H1 (cell line): ENCODE measurements at regions not wholly inside any gene's neighbourhood (a gene's known extent, or its start where the extent isn't known, plus 50 kb on each side); places are given as distances from the start of the nearest gene placed in this dataset.

Source experiments
- CTCF ChIA-PET: fragments of 300-600 bp; sonication (Branson Sonifier 250); formaldehyde crosslinking; loops from one replicate; lab custom pipeline; 2021; ENCODE audit not compliant: partially characterized antibody; lab: Charles Lee
- POLR2A ChIA-PET: fragments of 300-600 bp; sonication (Branson Sonifier 250); formaldehyde crosslinking; loops from one replicate; lab custom pipeline; 2021; ENCODE audit warnings: inconsistent platforms; ENCODE audit not compliant: partially characterized antibody; lab: Charles Lee
- DNase-seq, 2 experiments: peaks; one replicate each; pipeline versions ENCODE4 v3.0.0 to v3.0.0-alpha.2; 2010 to 2022; ENCODE audit warnings: low spot score in 2 of 2, low read depth in 1 of 2, mixed read lengths in 1 of 2
- FAIRE-seq: peaks from 2 replicates; lab custom pipeline; 2011; peaks lifted over from hg19 to GRCh38; lab: Jason Lieb, UNC
- H2AFZ ChIP-seq: 2 replicates; pipeline ENCODE4 v1.8.1; 2012; ENCODE audit warnings: low read length, inconsistent platforms
- H2AK5ac ChIP-seq: 2 replicates; pipeline ENCODE4 v1.6.1; 2013; ENCODE audit warnings: low read depth, low read length
- H2BK120ac ChIP-seq: replicated peaks from 2 replicates; pipeline ENCODE3; 2013; ENCODE audit warnings: low read depth, low read length, inconsistent platforms
- H2BK12ac ChIP-seq: 2 replicates; pipeline ENCODE4 v1.6.1; 2013; ENCODE audit warnings: low read depth, low read length
- H2BK15ac ChIP-seq: 2 replicates; pipeline ENCODE4 v1.6.1; 2013; ENCODE audit warnings: low read length
- H2BK20ac ChIP-seq: 2 replicates; pipeline ENCODE4 v1.6.1; 2013; ENCODE audit warnings: low read length
- H2BK5ac ChIP-seq: 2 replicates; pipeline ENCODE4 v1.6.1; 2013; ENCODE audit warnings: low read depth, low read length
- H3K14ac ChIP-seq: 2 replicates; pipeline ENCODE4 v1.6.1; 2013; ENCODE audit warnings: inconsistent platforms; ENCODE audit not compliant: insufficient read length
- H3K18ac ChIP-seq: 2 replicates; pipeline ENCODE4 v1.6.1; 2013; ENCODE audit warnings: low read length; ENCODE audit errors: extremely low read depth
- H3K23ac ChIP-seq: 2 replicates; pipeline ENCODE4 v1.6.1; 2013; ENCODE audit warnings: inconsistent platforms; ENCODE audit not compliant: insufficient read length
- H3K23me2 ChIP-seq: 2 replicates; pipeline ENCODE4 v1.6.1; 2013; ENCODE audit warnings: low read depth, low read length
- H3K27ac ChIP-seq: 2 replicates; pipeline ENCODE4 v1.6.1; 2011; ENCODE audit warnings: low read depth, low read length, inconsistent platforms
- H3K27me3 ChIP-seq, 4 experiments: replicated peaks in 1 of 4; 1 replicate in 1 of 4; 2 replicates in 3 of 4; pipeline versions ENCODE4 v1.6.1 to v1.8.1; 2011 to 2013; ENCODE audit warnings: low read length in 3 of 4, mild to moderate bottlenecking in 3 of 4, inconsistent platforms in 2 of 4, mixed read lengths in 2 of 4, moderate library complexity in 1 of 4; ENCODE audit not compliant: control insufficient read depth in 3 of 4, insufficient read depth in 3 of 4; ENCODE audit errors: extremely low read depth in 1 of 4
- H3K36me3 ChIP-seq, 4 experiments: 2 replicates each; pipeline versions ENCODE4 v1.6.1 to v1.8.1; 2011 to 2013; ENCODE audit warnings: mild to moderate bottlenecking in 4 of 4, low read length in 3 of 4, moderate library complexity in 2 of 4, control low read depth in 1 of 4, inconsistent platforms in 1 of 4; ENCODE audit not compliant: insufficient read depth in 4 of 4, control insufficient read depth in 2 of 4
- H3K4ac ChIP-seq: replicated peaks from 2 replicates; pipeline ENCODE3; 2013; ENCODE audit warnings: low read length, low read depth, mixed read lengths, inconsistent platforms; ENCODE audit not compliant: insufficient read length
- H3K4me1 ChIP-seq, 4 experiments: replicated peaks in 1 of 4; 1 replicate in 1 of 4; 2 replicates in 3 of 4; pipeline versions ENCODE4 v1.6.1 to v1.8.1; 2011 to 2013; ENCODE audit warnings: low read length in 3 of 4, inconsistent platforms in 2 of 4, mixed read lengths in 1 of 4; ENCODE audit not compliant: insufficient read depth in 4 of 4, control insufficient read depth in 3 of 4
- H3K4me2 ChIP-seq, 2 experiments: 2 replicates each; pipeline versions ENCODE4 v1.6.1 to v1.8.1; 2011 to 2013; ENCODE audit warnings: low read depth in 2 of 2, low read length in 2 of 2, control low read depth in 1 of 2, inconsistent platforms in 1 of 2, mild to moderate bottlenecking in 1 of 2; ENCODE audit not compliant: insufficient read depth in 1 of 2
- H3K4me3 ChIP-seq, 4 experiments: fragments of 200-600, 300-600 bp in 1 of 4; sonication (generic), shearing (Covaris generic), sonication (Bioruptor Twin) in 1 of 4; 2 replicates each; pipeline versions ENCODE4 v1.5.1 to v1.8.1; 2011 to 2016; ENCODE audit warnings: low read length in 4 of 4, low read depth in 3 of 4, control low read depth in 2 of 4, inconsistent platforms in 2 of 4, mild to moderate bottlenecking in 2 of 4, mixed read lengths in 1 of 4, moderate library complexity in 1 of 4; ENCODE audit not compliant: insufficient read depth in 2 of 4; ENCODE audit errors: extremely low read depth in 1 of 4
- H3K56ac ChIP-seq: replicated peaks from 2 replicates; pipeline ENCODE3; 2013; ENCODE audit warnings: low read depth, mild to moderate bottlenecking, mixed read lengths, low read length, inconsistent platforms; ENCODE audit not compliant: insufficient read length
- H3K79me1 ChIP-seq: 2 replicates; pipeline ENCODE4 v1.6.1; 2013; ENCODE audit warnings: low read depth, low read length, control low read depth
- H3K79me2 ChIP-seq, 2 experiments: 2 replicates each; pipeline versions ENCODE4 v1.6.1 to v1.8.1; 2012 to 2013; ENCODE audit warnings: low read length in 2 of 2, mild to moderate bottlenecking in 2 of 2, inconsistent platforms in 1 of 2; ENCODE audit not compliant: insufficient read depth in 2 of 2, control insufficient read depth in 1 of 2
- H3K9ac ChIP-seq, 4 experiments: replicated peaks in 1 of 4; 1 replicate in 1 of 4; 2 replicates in 3 of 4; pipeline versions ENCODE4 v1.6.1 to v1.8.1; 2011 to 2013; ENCODE audit warnings: low read depth in 3 of 4, low read length in 3 of 4, control low read depth in 2 of 4, mild to moderate bottlenecking in 2 of 4, moderate library complexity in 2 of 4, inconsistent platforms in 1 of 4; ENCODE audit errors: extremely low read depth in 1 of 4
- H3K9me3 ChIP-seq, 2 experiments: 2 replicates each; pipeline versions ENCODE4 v1.6.1 to v1.8.1; 2012 to 2013; ENCODE audit warnings: mild to moderate bottlenecking in 2 of 2, moderate library complexity in 2 of 2, control low read depth in 1 of 2, inconsistent platforms in 1 of 2, low read depth in 1 of 2, low read length in 1 of 2, mixed read lengths in 1 of 2; ENCODE audit not compliant: insufficient read depth in 2 of 2
- H4K20me1 ChIP-seq, 2 experiments: replicated peaks in 1 of 2; 2 replicates each; pipeline versions ENCODE3 to v1.8.1; 2011 to 2013; ENCODE audit warnings: inconsistent platforms in 2 of 2, low read length in 2 of 2, mild to moderate bottlenecking in 1 of 2; ENCODE audit not compliant: insufficient read depth in 2 of 2, control insufficient read depth in 1 of 2
- H4K5ac ChIP-seq: 2 replicates; pipeline ENCODE4 v1.6.1; 2013; ENCODE audit warnings: low read length, low read depth, mixed read lengths, inconsistent platforms; ENCODE audit not compliant: insufficient read length
- H4K8ac ChIP-seq: 2 replicates; pipeline ENCODE4 v1.8.0; 2013; ENCODE audit warnings: mild to moderate bottlenecking, moderate library complexity, low read length, inconsistent platforms; ENCODE audit not compliant: insufficient read depth; ENCODE audit errors: extremely low read depth
- H4K91ac ChIP-seq: replicated peaks from 2 replicates; pipeline ENCODE3; 2013; ENCODE audit warnings: low read length, mixed read lengths, inconsistent platforms; ENCODE audit not compliant: insufficient read length
- CTCF ChIP-seq, 3 experiments: IDR thresholded peaks; 1 replicate in 2 of 3; 2 replicates in 1 of 3; pipeline versions ENCODE4 v1.5.1 to v1.6.1; 2011; ENCODE audit warnings: low read length in 3 of 3, mild to moderate bottlenecking in 3 of 3, inconsistent platforms in 2 of 3, low read depth in 1 of 3, moderate library complexity in 1 of 3; ENCODE audit not compliant: insufficient read depth in 1 of 3; ENCODE audit errors: control extremely low read depth in 1 of 3
- RBBP5 ChIP-seq: IDR thresholded peaks from 2 replicates; pipeline ENCODE4 v1.7.1; 2012; ENCODE audit warnings: low read depth, mild to moderate bottlenecking, inconsistent platforms, low read length, moderate library complexity, borderline replicate concordance
- RXRA ChIP-seq: IDR thresholded peaks from 2 replicates; pipeline ENCODE4 v1.6.1; 2011; ENCODE audit warnings: low read depth, mild to moderate bottlenecking, low read length, moderate library complexity; ENCODE audit not compliant: insufficient read depth
- SIRT6 ChIP-seq: IDR thresholded peaks from one replicate; pipeline ENCODE4 v1.7.1; 2012; ENCODE audit warnings: low read length, inconsistent platforms
- SP2 ChIP-seq: IDR thresholded peaks from 2 replicates; pipeline ENCODE4 v1.6.1; 2012; ENCODE audit warnings: mild to moderate bottlenecking, low read length, inconsistent platforms
- SUZ12 ChIP-seq: fragments of 200-600 bp; sonication (generic); IDR thresholded peaks from 2 replicates; pipeline ENCODE4 v1.6.1; 2012; ENCODE audit warnings: mild to moderate bottlenecking, inconsistent platforms, low read length, moderate library complexity, mixed read lengths
- TCF12 ChIP-seq: IDR thresholded peaks from 2 replicates; pipeline ENCODE4 v1.6.1; 2011; ENCODE audit warnings: low read depth, mild to moderate bottlenecking, low read length
- WGBS, 2 experiments: shearing (Covaris generic) in 1 of 2; methylation state at CpG; one replicate each; pipeline versions ENCODE4 v1.1.6 to v1.1.7; 2013 to 2015; ENCODE audit warnings: low lambda C conversion rate in 2 of 2, mixed read lengths in 2 of 2, inconsistent platforms in 1 of 2, low coverage in 1 of 2, missing lambda C conversion rate in 1 of 2; ENCODE audit not compliant: insufficient replicate concordance in 2 of 2, insufficient coverage in 1 of 2, insufficient read length in 1 of 2; ENCODE audit errors: extremely low coverage in 1 of 2, missing lambda C conversion rate in 1 of 2; 5-methylcytosine and 5-hydroxymethylcytosine counted together

- Histone ChIP-seq H3K36me3 (no peaks in the 10 kb centered on the region), H4K91ac (no peak overlapping the region), H2BK15ac (no peak overlapping the region), H3K4me2 (no peak overlapping the region), H3K14ac (no peak overlapping the region), H3K4ac (no peak overlapping the region), H2BK12ac (no peak overlapping the region), H3K23ac (no peak overlapping the region), H3K79me2 (no peaks in the 10 kb centered on the region), H4K20me1 (no peaks in the 10 kb centered on the region), H3K18ac (no peak overlapping the region), H2BK5ac (no peak overlapping the region), H3K79me1 (no peaks in the 10 kb centered on the region), H4K5ac (no peak overlapping the region), H3K27me3 (no peaks in the 10 kb centered on the region), H2BK20ac (no peak overlapping the region), H3K23me2 (no peaks in the 10 kb centered on the region), H3K9ac (no peak overlapping the region), H3K4me1 (peaks cover 0 to 2% (median 0%) of the 10 kb centered on the region in 4 experiments; a peak in 2 of 7 replicates), H3K9me3 (no peaks in the 10 kb centered on the region), H4K8ac (no peak overlapping the region), H3K56ac (no peak overlapping the region), H3K4me3 (no peak overlapping the region), H2AK5ac (no peak overlapping the region), H2AFZ (no peak overlapping the region), H3K27ac (no peak overlapping the region), H2BK120ac (no peak overlapping the region)
- CTCF ChIA-PET = no interaction called here
- no peak for TF ChIP-seq SP2
- no peak for TF ChIP-seq CTCF (IDR thresholded peaks at IDR 0.05; ENCODE audit: control extremely low read depth in 1 of 3, insufficient read depth in 1 of 3, low read depth in 1 of 3, low read length in 3 of 3)
- TF ChIP-seq SIRT6 = no peak
- TF ChIP-seq SUZ12 = no peak
- no peak for TF ChIP-seq RBBP5
- no peak for TF ChIP-seq TCF12
- TF ChIP-seq RXRA = no peak
- 91% methylated on average over 12 of the region's 12 CpGs; no CpG with 5 or more reads in 1 of the 2 experiments for whole genome bisulfite sequencing, 2 experiments
- POLR2A ChIA-PET = no interaction called here
- no peak for FAIRE-seq
- no peak for DNase-seq
Measured at GRCh38 chr2:7523481-7524120, 606.4 kb downstream of the RNF144A start.
